ENCODE measurements at regions not wholly inside any gene's neighbourhood (a gene's known extent, or its start where the extent isn't known, plus 50 kb on each side); places are given as distances from the start of the nearest gene placed in this dataset.

GRCh38 chr2:221680548-221680947 is 108.4 kb upstream of the EPHA4 start:
- TF ChIP-seq CTCF (IDR thresholded peaks at IDR 0.05) = no peak
- no peak for TF ChIP-seq POLR2A (IDR thresholded peaks at IDR 0.05)
